ENCODE measurements at regions not wholly inside any gene's neighbourhood (a gene's known extent, or its start where the extent isn't known, plus 50 kb on each side); places are given as distances from the start of the nearest gene placed in this dataset.

DNA sequence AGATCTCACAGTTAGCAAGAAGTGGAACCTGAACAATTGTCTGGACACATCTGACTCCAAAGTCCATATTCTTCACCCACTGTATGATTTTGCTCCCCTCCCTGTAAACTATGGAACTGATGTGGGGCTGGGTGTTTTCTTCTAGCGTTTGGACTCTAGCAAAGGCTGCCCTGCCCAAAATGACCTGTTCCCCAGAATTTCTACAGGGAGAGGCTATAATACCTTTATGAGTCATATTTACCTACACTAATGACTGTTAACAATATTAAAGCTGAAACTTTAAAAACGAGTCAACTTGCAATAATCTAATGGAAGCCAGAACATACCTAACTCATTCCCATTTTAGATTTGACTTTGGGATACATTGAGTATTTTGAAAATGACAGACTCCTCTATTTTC, 531.2 kb upstream of the CFAP20DC start:
- no peaks in the 10 kb centered on the region for H3K79me2 ChIP-seq (ENCODE audit: low read length)
- H3K4me2 ChIP-seq (ENCODE audit: low read depth, low read length) = no peak overlapping the region
- no peaks in the 10 kb centered on the region for H3K9me2 ChIP-seq (replicated peaks; ENCODE audit: insufficient read depth, low read length)
- H3K9ac ChIP-seq (ENCODE audit: low read length) = no peak overlapping the region
- no peaks in the 10 kb centered on the region for H4K20me1 ChIP-seq (ENCODE audit: insufficient read depth, low read length)
- no peaks in the 10 kb centered on the region for H3K27me3 ChIP-seq (replicated peaks; ENCODE audit: insufficient read depth, low read length)
- H3K9me3 ChIP-seq (replicated peaks; ENCODE audit: insufficient read depth, low read length) = no peaks in the 10 kb centered on the region
- no peak overlapping the region for H3K27ac ChIP-seq (ENCODE audit: low read length)
- no peaks in the 10 kb centered on the region for H3F3A ChIP-seq (ENCODE audit: insufficient read depth, low read length)
- no peak overlapping the region for H2AFZ ChIP-seq (ENCODE audit: low read length)
- TF ChIP-seq, protein P1, sequence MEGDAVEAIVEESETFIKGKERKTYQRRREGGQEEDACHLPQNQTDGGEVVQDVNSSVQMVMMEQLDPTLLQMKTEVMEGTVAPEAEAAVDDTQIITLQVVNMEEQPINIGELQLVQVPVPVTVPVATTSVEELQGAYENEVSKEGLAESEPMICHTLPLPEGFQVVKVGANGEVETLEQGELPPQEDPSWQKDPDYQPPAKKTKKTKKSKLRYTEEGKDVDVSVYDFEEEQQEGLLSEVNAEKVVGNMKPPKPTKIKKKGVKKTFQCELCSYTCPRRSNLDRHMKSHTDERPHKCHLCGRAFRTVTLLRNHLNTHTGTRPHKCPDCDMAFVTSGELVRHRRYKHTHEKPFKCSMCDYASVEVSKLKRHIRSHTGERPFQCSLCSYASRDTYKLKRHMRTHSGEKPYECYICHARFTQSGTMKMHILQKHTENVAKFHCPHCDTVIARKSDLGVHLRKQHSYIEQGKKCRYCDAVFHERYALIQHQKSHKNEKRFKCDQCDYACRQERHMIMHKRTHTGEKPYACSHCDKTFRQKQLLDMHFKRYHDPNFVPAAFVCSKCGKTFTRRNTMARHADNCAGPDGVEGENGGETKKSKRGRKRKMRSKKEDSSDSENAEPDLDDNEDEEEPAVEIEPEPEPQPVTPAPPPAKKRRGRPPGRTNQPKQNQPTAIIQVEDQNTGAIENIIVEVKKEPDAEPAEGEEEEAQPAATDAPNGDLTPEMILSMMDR (IDR thresholded peaks at IDR 0.05; ENCODE audit: low read length) = no peak
- TF ChIP-seq EZH2 (optimal IDR thresholded peaks at IDR 0.05; ENCODE audit: low read depth, low read length) (no peak), EZH2phosphoT487 (IDR thresholded peaks at IDR 0.05; ENCODE audit: low read length) (no peak)
- no peak for DNase-seq
- no peaks in the 10 kb centered on the region for H3K4me1 ChIP-seq (ENCODE audit: low read length)
- H3K36me3 ChIP-seq (replicated peaks; ENCODE audit: insufficient read depth, low read length) = no peaks in the 10 kb centered on the region
- H3K4me3 ChIP-seq (ENCODE audit: low read length) = no peak overlapping the region

DNA sequence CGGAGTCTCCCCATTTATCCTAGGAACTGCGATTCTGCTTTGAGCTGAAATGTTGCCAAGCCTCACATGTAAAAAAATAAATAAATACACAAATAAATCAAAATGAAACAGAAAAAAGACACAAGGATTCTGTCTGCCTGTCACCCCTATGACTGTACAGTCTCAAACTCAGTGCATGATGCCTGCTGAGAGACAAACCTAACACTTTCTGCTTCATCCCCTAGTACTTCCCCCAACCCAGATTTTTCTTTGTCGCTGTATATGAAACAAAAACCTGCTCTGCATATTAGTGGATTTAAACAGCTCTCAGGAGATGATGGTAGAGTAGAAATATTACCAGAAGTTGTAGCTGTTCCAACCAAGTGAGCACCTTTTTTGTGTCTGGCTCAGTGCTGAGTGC, 530.7 kb upstream of the CFAP20DC start:
- H3K9ac ChIP-seq (ENCODE audit: low read length) = no peak overlapping the region
- no peaks in the 10 kb centered on the region for H3F3A ChIP-seq (ENCODE audit: insufficient read depth, low read length)
- H3K4me2 ChIP-seq (ENCODE audit: low read depth, low read length) = no peak overlapping the region
- no peaks in the 10 kb centered on the region for H3K36me3 ChIP-seq (replicated peaks; ENCODE audit: insufficient read depth, low read length)
- TF ChIP-seq, protein P1 (IDR thresholded peaks at IDR 0.05; ENCODE audit: low read length) = no peak
- TF ChIP-seq EZH2phosphoT487 (IDR thresholded peaks at IDR 0.05; ENCODE audit: low read length) (no peak), EZH2 (optimal IDR thresholded peaks at IDR 0.05; ENCODE audit: low read depth, low read length) (no peak)
- no peak overlapping the region for H3K27ac ChIP-seq (ENCODE audit: low read length)
- H4K20me1 ChIP-seq (ENCODE audit: insufficient read depth, low read length) = no peaks in the 10 kb centered on the region
- H3K4me1 ChIP-seq (ENCODE audit: low read length) = no peaks in the 10 kb centered on the region
- no peak overlapping the region for H3K4me3 ChIP-seq (ENCODE audit: low read length)
- H3K79me2 ChIP-seq (ENCODE audit: low read length) = no peaks in the 10 kb centered on the region
- H3K9me3 ChIP-seq (replicated peaks; ENCODE audit: insufficient read depth, low read length) = no peaks in the 10 kb centered on the region
- DNase-seq = no peak
- no peak overlapping the region for H2AFZ ChIP-seq (ENCODE audit: low read length)
- H3K9me2 ChIP-seq (replicated peaks; ENCODE audit: insufficient read depth, low read length) = no peaks in the 10 kb centered on the region
- no peaks in the 10 kb centered on the region for H3K27me3 ChIP-seq (replicated peaks; ENCODE audit: insufficient read depth, low read length)

DNA sequence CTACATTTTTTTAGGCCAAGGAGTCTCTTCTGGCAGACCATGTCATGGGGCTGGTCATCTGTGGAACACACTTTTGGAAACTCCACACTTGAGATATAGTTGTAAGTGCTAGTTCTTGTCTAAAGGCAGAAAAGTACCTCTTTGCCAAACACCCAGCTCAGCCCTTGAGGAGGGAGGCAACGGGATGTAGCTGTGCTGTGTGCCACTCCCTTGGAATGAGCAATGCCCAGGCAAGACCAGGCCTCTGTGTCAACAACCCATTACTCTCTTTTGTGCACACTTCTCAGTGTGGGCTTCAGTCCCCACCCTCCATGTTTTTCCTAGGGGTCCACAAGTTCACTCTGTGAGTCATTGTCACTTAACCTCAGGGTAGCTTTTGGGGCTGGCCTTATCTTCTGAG, 528.3 kb upstream of the CFAP20DC start:
- TF ChIP-seq, protein P1 (IDR thresholded peaks at IDR 0.05; ENCODE audit: low read length) = no peak
- TF ChIP-seq EZH2phosphoT487 (IDR thresholded peaks at IDR 0.05; ENCODE audit: low read length) = no peak
- TF ChIP-seq EZH2 (optimal IDR thresholded peaks at IDR 0.05; ENCODE audit: low read depth, low read length) = no peak
- no peak overlapping the region for H3K27ac ChIP-seq (ENCODE audit: low read length)

More for the DNA sequence above, 528.3 kb upstream of the CFAP20DC start:
- H2AFZ ChIP-seq (ENCODE audit: low read length) = no peak overlapping the region
- H3K79me2 ChIP-seq (ENCODE audit: low read length) = no peaks in the 10 kb centered on the region
- no peaks in the 10 kb centered on the region for H4K20me1 ChIP-seq (ENCODE audit: insufficient read depth, low read length)
- H3K27me3 ChIP-seq (replicated peaks; ENCODE audit: insufficient read depth, low read length) = no peaks in the 10 kb centered on the region
- H3K4me1 ChIP-seq (ENCODE audit: low read length) = no peaks in the 10 kb centered on the region
- no peak overlapping the region for H3K4me3 ChIP-seq (ENCODE audit: low read length)
- H3K9me2 ChIP-seq (replicated peaks; ENCODE audit: insufficient read depth, low read length) = no peaks in the 10 kb centered on the region
- H3K9me3 ChIP-seq (replicated peaks; ENCODE audit: insufficient read depth, low read length) = no peaks in the 10 kb centered on the region
- no peaks in the 10 kb centered on the region for H3F3A ChIP-seq (ENCODE audit: insufficient read depth, low read length)
- no peak overlapping the region for H3K4me2 ChIP-seq (ENCODE audit: low read depth, low read length)
- no peak overlapping the region for H3K9ac ChIP-seq (ENCODE audit: low read length)
- no peak for DNase-seq
- H3K36me3 ChIP-seq (replicated peaks; ENCODE audit: insufficient read depth, low read length) = no peaks in the 10 kb centered on the region

Measured in MM.1S (cell line).